Spleen (tissue), 11 donors: ENCODE measurements at regions not wholly inside any gene's neighbourhood (a gene's known extent, or its start where the extent isn't known, plus 50 kb on each side); places are given as distances from the start of the nearest gene placed in this dataset.

Source experiments
- DNase-seq: peaks from one replicate; pipeline ENCODE4 v3.0.0-alpha.2; 2020
- H3K27ac ChIP-seq, 8 donors: fragments of 200-600 bp; sonication (generic) in 7 of 8; 1 replicate in 4 of 8; 2 replicates in 4 of 8; pipeline versions ENCODE4 v1.5.0 to v1.8.0; 2016 to 2021; ENCODE audit warnings: inconsistent platforms in 4 of 8, mild to moderate bottlenecking in 4 of 8, moderate library complexity in 1 of 8
- H3K27me3 ChIP-seq, 7 donors: fragments of 200-600 bp; sonication (generic) in 6 of 7; replicated peaks in 1 of 7; 1 replicate in 4 of 7; 2 replicates in 3 of 7; pipeline versions ENCODE4 v1.5.0 to v1.8.0; 2016 to 2021; ENCODE audit warnings: inconsistent platforms in 3 of 7, mild to moderate bottlenecking in 1 of 7
- H3K36me3 ChIP-seq, 6 donors: fragments of 200-600 bp; sonication (generic) in 5 of 6; 1 replicate in 4 of 6; 2 replicates in 2 of 6; pipeline versions ENCODE4 v1.5.0 to v1.8.0; 2016 to 2021; ENCODE audit warnings: inconsistent platforms in 2 of 6
- H3K4me1 ChIP-seq, 6 donors: fragments of 200-600 bp; sonication (generic) in 5 of 6; 1 replicate in 3 of 6; 2 replicates in 3 of 6; pipeline versions ENCODE4 v1.5.0 to v1.8.0; 2016 to 2021; ENCODE audit warnings: inconsistent platforms in 3 of 6
- H3K4me3 ChIP-seq, 8 donors: fragments of 200-600 bp; sonication (generic) in 7 of 8; 1 replicate in 4 of 8; 2 replicates in 4 of 8; pipeline versions ENCODE4 v1.5.0 to v1.8.0; 2016 to 2021; ENCODE audit warnings: inconsistent platforms in 4 of 8, mild to moderate bottlenecking in 4 of 8, moderate library complexity in 2 of 8
- H3K9me3 ChIP-seq, 8 donors: fragments of 200-600 bp; sonication (generic) in 7 of 8; 1 replicate in 4 of 8; 2 replicates in 4 of 8; pipeline versions ENCODE4 v1.5.0 to v1.8.0; 2016 to 2021; ENCODE audit warnings: inconsistent platforms in 4 of 8
- POLR2A ChIP-seq, 3 donors: fragments of 450-650 bp; IDR thresholded peaks; one replicate each; pipeline ENCODE4 v1.5.1; 2017; ENCODE audit warnings: antibody characterized with exemption in 3 of 3, mild to moderate bottlenecking in 1 of 3
- POLR2AphosphoS5 ChIP-seq, 3 donors: sonication (generic); formaldehyde crosslinking; IDR thresholded peaks; one replicate each; pipeline ENCODE4 v1.5.1; 2017; ENCODE audit warnings: antibody characterized with exemption in 3 of 3
- WGBS, 5 donors: extraction: QIAGEN DNeasy Blood & Tissue Kit in 3 of 5; methylation state at CpG; one replicate each; pipeline versions ENCODE4 v1.1.5 to v1.1.7; 2013 to 2018; 5-methylcytosine and 5-hydroxymethylcytosine counted together
- intact Hi-C: fragments of 100-400 bp; cut with DNase I; formaldehyde crosslinking; loops from one replicate; pipeline ENCODE4 v1.15.0; 2023; ENCODE audit warnings: low total_unique reads
- TF ChIP-seq, protein P1 (sequence below), 11 experiments: fragments of 200-600 bp in 7 of 11; fragments of 450-650 bp in 4 of 11; sonication (generic) in 4 of 11; IDR thresholded peaks in 8 of 11; conservative IDR thresholded peaks in 3 of 11; 1 replicate in 7 of 11; 2 replicates in 4 of 11; pipeline versions ENCODE4 v1.4.0 to v1.8.0; 2016 to 2021; ENCODE audit warnings: antibody characterized with exemption in 11 of 11, inconsistent platforms in 4 of 11, mild to moderate bottlenecking in 1 of 11
- donor health status: healthy with polysubstance abuse.
- donor health status: DM: no; HTN: no; CAD: no; lungs with moderate emphysema.
- donor health status: DM: no; HTN: no; CAD: no.
- donor health status: Bipolar disorder and iron deficiency.
- donor health status: healthy.
- donor health status: DM: no; HTN: no; CAD: no.
- donor health status: DM: yes; HTN: yes; CAD: no.

DNA sequence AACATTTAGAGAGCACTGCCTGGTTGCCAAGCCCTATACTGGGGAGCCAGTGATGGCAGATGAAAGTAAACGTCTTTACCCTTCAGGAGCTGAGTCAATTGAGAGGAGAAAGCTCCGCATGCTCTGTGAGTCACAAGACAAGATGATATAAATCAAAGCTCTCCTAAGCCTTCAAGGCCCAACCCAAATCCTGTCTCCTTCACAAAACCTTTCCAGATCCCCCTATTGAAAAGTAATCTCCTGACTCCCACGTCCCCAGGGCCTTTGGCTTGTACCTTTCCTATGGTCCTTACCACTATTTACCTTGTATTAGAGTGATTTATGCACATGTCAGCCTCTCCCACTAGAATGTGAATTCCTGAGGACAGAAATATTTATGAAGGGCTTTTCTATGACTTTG lies 230.1 kb upstream of the TENM4 start:
- WGBS, 5 donors: 51 to 64% (median 55%) methylated on average over 3 of the region's 3 CpGs
- H3K36me3 ChIP-seq: no peaks in the 10 kb centered on the region
- intact Hi-C loops: no loop called here

DNA sequence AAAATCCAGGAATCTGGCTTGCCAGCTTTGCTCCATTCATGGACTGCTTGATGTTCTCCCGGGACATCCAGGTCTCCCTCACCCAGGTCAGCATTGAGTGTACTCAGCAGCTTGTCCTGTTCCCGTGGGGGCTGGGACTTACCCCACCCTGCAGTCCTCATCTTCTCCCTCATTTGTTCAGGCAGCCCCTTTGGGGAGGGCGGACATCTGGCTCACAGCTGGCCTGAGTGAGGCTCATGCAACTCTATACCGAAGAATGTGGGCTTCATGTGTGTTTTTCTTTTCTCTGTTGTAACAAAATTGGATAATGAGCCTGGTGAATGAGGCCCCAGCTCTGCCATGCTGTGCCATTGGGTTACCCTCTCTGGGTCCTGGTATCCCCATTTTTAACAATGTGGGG lies 227.7 kb upstream of the TENM4 start:
- no peaks in the 10 kb centered on the region for H3K9me3 ChIP-seq
- DNase-seq: no peak
- H3K27me3 ChIP-seq: no peaks in the 10 kb centered on the region
- no peaks in the 10 kb centered on the region for H3K36me3 ChIP-seq
- intact Hi-C loops: no loop called here
- H3K4me3 ChIP-seq: no peak overlapping the region
- no peaks in the 10 kb centered on the region for H3K4me1 ChIP-seq
- no peak overlapping the region for H3K27ac ChIP-seq
- TF ChIP-seq, protein P1, sequence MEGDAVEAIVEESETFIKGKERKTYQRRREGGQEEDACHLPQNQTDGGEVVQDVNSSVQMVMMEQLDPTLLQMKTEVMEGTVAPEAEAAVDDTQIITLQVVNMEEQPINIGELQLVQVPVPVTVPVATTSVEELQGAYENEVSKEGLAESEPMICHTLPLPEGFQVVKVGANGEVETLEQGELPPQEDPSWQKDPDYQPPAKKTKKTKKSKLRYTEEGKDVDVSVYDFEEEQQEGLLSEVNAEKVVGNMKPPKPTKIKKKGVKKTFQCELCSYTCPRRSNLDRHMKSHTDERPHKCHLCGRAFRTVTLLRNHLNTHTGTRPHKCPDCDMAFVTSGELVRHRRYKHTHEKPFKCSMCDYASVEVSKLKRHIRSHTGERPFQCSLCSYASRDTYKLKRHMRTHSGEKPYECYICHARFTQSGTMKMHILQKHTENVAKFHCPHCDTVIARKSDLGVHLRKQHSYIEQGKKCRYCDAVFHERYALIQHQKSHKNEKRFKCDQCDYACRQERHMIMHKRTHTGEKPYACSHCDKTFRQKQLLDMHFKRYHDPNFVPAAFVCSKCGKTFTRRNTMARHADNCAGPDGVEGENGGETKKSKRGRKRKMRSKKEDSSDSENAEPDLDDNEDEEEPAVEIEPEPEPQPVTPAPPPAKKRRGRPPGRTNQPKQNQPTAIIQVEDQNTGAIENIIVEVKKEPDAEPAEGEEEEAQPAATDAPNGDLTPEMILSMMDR (IDR thresholded peaks at IDR 0.05 in 8 of 11, conservative IDR thresholded peaks at IDR 0.05 in 3 of 11): no peak
- no peak for TF ChIP-seq POLR2AphosphoS5 (IDR thresholded peaks at IDR 0.05)
- TF ChIP-seq POLR2A (IDR thresholded peaks at IDR 0.05): no peak
- WGBS, 5 donors: 57 to 81% (median 71%) methylated on average over 4 of the region's 4 CpGs

More for the DNA sequence above, 230.1 kb upstream of the TENM4 start:
- DNase-seq: no peak
- H3K9me3 ChIP-seq: no peaks in the 10 kb centered on the region
- no peak overlapping the region for H3K4me3 ChIP-seq
- no peaks in the 10 kb centered on the region for H3K27me3 ChIP-seq
- no peak for TF ChIP-seq POLR2AphosphoS5 (IDR thresholded peaks at IDR 0.05)
- no peak for TF ChIP-seq POLR2A (IDR thresholded peaks at IDR 0.05)
- TF ChIP-seq, protein P1 (IDR thresholded peaks at IDR 0.05 in 8 of 11, conservative IDR thresholded peaks at IDR 0.05 in 3 of 11): no peak
- H3K27ac ChIP-seq: no peak overlapping the region
- H3K4me1 ChIP-seq: no peaks in the 10 kb centered on the region

DNA sequence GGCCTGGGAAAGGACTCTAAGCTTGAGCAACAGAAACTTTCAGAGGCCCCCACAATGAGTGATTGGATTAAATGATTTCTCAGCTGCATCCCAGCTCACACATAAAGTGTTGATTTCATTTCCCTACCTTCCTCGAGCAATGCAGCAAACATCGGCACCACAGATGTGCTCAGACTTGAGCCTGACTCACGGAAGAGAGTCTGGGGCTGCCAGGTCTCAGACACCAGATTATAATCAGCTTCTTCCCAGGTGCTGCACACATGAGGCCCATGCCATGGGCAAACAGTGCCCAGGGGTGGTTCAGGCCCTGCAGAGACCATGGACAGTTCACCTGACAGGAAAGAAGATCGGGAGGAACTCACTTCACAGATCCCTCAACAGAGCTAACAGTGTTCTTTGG lies 226.6 kb upstream of the TENM4 start:
- TF ChIP-seq, protein P1 (IDR thresholded peaks at IDR 0.05 in 8 of 11, conservative IDR thresholded peaks at IDR 0.05 in 3 of 11): no peak
- TF ChIP-seq POLR2A (IDR thresholded peaks at IDR 0.05) (no peak), POLR2AphosphoS5 (IDR thresholded peaks at IDR 0.05) (no peak)
- H3K27me3 ChIP-seq: no peaks in the 10 kb centered on the region
- no peaks in the 10 kb centered on the region for H3K9me3 ChIP-seq
- no peak overlapping the region for H3K4me3 ChIP-seq
- DNase-seq: no peak
- WGBS, 5 donors: 71 to 87% (median 81%) methylated on average over 4 of the region's 4 CpGs
- H3K27ac ChIP-seq: no peak overlapping the region
- intact Hi-C loops: no loop called here
- no peaks in the 10 kb centered on the region for H3K36me3 ChIP-seq
- H3K4me1 ChIP-seq: no peaks in the 10 kb centered on the region

GRCh38 chr11:79663017-79663416 lies 222.2 kb upstream of the TENM4 start:
- intact Hi-C loops: no loop called here
- Histone ChIP-seq H3K9me3 (no peaks in the 10 kb centered on the region), H3K4me1 (no peaks in the 10 kb centered on the region), H3K27me3 (no peaks in the 10 kb centered on the region), H3K36me3 (no peaks in the 10 kb centered on the region), H3K4me3 (no peak overlapping the region), H3K27ac (no peak overlapping the region)
- TF ChIP-seq POLR2A (IDR thresholded peaks at IDR 0.05): no peak
- TF ChIP-seq, protein P1 (IDR thresholded peaks at IDR 0.05 in 8 of 11, conservative IDR thresholded peaks at IDR 0.05 in 3 of 11): no peak
- TF ChIP-seq POLR2AphosphoS5 (IDR thresholded peaks at IDR 0.05): no peak
- 59 to 84% (median 75%) methylated on average over 2 of the region's 2 CpGs for WGBS, 5 donors
- DNase-seq: no peak
